ENCODE measurements at regions not wholly inside any gene's neighbourhood (a gene's known extent, or its start where the extent isn't known, plus 50 kb on each side); places are given as distances from the start of the nearest gene placed in this dataset.

DNA sequence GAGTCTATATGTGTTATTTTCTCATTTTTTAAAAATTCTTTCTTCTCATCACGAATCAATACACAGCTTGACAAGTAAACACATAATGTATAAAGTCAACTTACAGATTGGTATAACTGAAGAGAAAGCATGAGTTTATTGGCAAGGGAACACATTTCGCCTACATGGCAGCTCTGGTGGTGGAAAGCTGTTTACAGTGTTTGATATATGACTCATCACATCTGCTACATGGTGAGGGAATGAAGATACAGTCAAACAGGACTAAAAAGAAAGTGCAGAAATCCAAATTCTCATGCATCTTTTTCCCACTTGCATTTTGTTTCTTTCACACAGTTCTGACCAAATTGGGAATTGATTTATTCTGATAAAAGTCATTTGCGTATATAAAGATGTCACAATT, 122.2 kb upstream of the ADGRL4 start:
- Histone ChIP-seq H3K36me3 (ENCODE audit: control insufficient read depth, insufficient read depth, low read length) (no peaks in the 10 kb centered on the region), H3K4me3 (ENCODE audit: low read depth, low read length) (no peak overlapping the region), H3K4me1 (ENCODE audit: control insufficient read depth, insufficient read depth, low read length, poor library complexity, severe bottlenecking) (no peaks in the 10 kb centered on the region), H3K9me3 (ENCODE audit: control insufficient read depth in 2 of 2, low read length in 2 of 2) (peaks cover 0 to 9% of the 10 kb centered on the region in 2 experiments), H3K27me3 (ENCODE audit: control insufficient read depth, insufficient read depth, low read length) (no peaks in the 10 kb centered on the region), H3K27ac (ENCODE audit: insufficient read depth, low read length, poor library complexity, severe bottlenecking) (no peak overlapping the region)
- no peak overlapping the region for H3K27ac Mint-ChIP-seq
- DNase-seq, result no peak
- H3K36me3 Mint-ChIP-seq, result no peaks in the 10 kb centered on the region
- no peak overlapping the region for H3K4me3 Mint-ChIP-seq
- no peak for ATAC-seq (ENCODE audit: low read depth in 2 of 2)
- H3K4me1 Mint-ChIP-seq, result no peaks in the 10 kb centered on the region
- peaks cover 0 to 11% (median 3%) of the 10 kb centered on the region in 7 donors for H3K9me3 Mint-ChIP-seq
- no peaks in the 10 kb centered on the region for H3K27me3 Mint-ChIP-seq

DNA sequence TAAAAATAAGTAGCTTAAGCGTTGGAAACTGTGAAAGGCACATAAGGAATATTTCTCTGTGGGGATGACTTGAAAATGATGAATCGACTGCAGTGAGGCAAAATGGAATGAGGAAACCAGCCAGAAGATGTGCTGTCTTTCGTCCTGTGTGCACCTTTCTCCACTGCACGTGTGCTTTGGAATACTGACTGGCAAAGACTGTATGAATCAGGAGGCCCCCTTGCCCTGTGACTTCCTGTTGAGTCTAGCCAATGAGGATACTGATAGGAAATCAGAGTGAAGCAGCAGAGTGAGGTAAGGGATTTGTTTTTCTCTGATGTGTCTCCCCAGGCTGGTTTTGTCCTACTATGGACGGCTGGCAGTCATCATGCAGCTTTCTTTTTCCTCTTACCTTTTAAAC, 118.2 kb upstream of the ADGRL4 start:
- no peaks in the 10 kb centered on the region for H3K27me3 ChIP-seq (ENCODE audit: control insufficient read depth, insufficient read depth, low read length)
- H3K36me3 ChIP-seq (ENCODE audit: control insufficient read depth, insufficient read depth, low read length), result no peaks in the 10 kb centered on the region
- Mint-ChIP-seq H3K27ac (no peak overlapping the region), H3K27me3 (no peaks in the 10 kb centered on the region), H3K36me3 (no peaks in the 10 kb centered on the region), H3K9me3 (peaks cover 0 to 12% (median 5%) of the 10 kb centered on the region in 7 donors), H3K4me1 (no peaks in the 10 kb centered on the region), H3K4me3 (no peak overlapping the region)
- no peak for DNase-seq
- H3K9me3 ChIP-seq (ENCODE audit: control insufficient read depth in 2 of 2, low read length in 2 of 2), result peaks cover 0 to 3% of the 10 kb centered on the region in 2 experiments
- no peak overlapping the region for H3K4me3 ChIP-seq (ENCODE audit: low read depth, low read length)
- ATAC-seq (ENCODE audit: low read depth in 2 of 2), result no peak
- H3K27ac ChIP-seq (ENCODE audit: insufficient read depth, low read length, poor library complexity, severe bottlenecking), result no peak overlapping the region
- H3K4me1 ChIP-seq (ENCODE audit: control insufficient read depth, insufficient read depth, low read length, poor library complexity, severe bottlenecking), result no peaks in the 10 kb centered on the region

DNA sequence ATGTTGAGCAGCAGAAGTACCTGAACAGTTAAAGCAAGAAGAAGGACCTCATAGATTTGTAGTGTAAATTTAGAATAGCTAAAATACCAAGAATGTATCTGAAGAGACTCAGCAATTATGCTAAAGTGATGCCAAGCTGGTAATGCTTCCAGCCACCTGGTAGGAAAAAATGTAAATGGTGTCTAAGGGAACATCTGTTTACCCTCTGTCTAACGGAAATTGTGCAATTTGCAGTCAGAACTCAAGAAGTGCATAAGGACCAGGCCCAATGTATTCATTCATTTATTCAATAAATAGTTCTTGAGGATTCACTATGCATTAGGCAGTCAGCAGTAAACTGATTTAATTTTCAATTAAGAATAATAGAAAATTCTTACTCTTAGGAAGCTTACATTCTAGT, 116.0 kb upstream of the ADGRL4 start:
- no peaks in the 10 kb centered on the region for H3K36me3 Mint-ChIP-seq
- H3K4me1 ChIP-seq (ENCODE audit: control insufficient read depth, insufficient read depth, low read length, poor library complexity, severe bottlenecking), result no peaks in the 10 kb centered on the region
- DNase-seq (no peak), ATAC-seq (ENCODE audit: low read depth in 2 of 2) (no peak)
- no peak overlapping the region for H3K27ac ChIP-seq (ENCODE audit: insufficient read depth, low read length, poor library complexity, severe bottlenecking)
- no peak overlapping the region for H3K27ac Mint-ChIP-seq
- H3K36me3 ChIP-seq (ENCODE audit: control insufficient read depth, insufficient read depth, low read length), result no peaks in the 10 kb centered on the region
- H3K4me3 Mint-ChIP-seq, result no peak overlapping the region
- H3K27me3 ChIP-seq (ENCODE audit: control insufficient read depth, insufficient read depth, low read length), result no peaks in the 10 kb centered on the region
- H3K27me3 Mint-ChIP-seq, result no peaks in the 10 kb centered on the region
- no peak overlapping the region for H3K4me3 ChIP-seq (ENCODE audit: low read depth, low read length)
- H3K4me1 Mint-ChIP-seq, result no peaks in the 10 kb centered on the region
- peaks cover 0 to 3% of the 10 kb centered on the region in 2 experiments for H3K9me3 ChIP-seq (ENCODE audit: control insufficient read depth in 2 of 2, low read length in 2 of 2)
- H3K9me3 Mint-ChIP-seq, result peaks cover 0 to 12% (median 5%) of the 10 kb centered on the region in 7 donors

DNA sequence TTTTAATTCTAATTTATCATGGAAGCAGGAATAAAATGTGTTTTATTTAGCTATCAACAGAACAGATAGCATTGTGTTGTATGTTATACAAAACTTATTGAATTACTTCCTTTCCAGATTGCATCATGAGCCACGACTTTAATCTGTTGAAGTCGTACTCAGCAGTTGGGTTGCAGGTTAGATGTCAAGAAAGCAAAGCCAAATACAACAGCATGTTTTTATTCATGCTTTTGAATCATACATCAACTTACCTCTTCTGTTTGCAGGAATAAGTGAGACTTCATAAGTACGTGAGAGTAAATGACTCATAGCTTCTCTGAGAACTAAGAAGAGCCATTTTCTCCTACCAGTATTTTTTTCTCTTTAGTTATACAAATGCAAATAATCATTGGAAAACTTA, 110.8 kb upstream of the ADGRL4 start:
- no peaks in the 10 kb centered on the region for H3K27me3 ChIP-seq (ENCODE audit: control insufficient read depth, insufficient read depth, low read length)
- Mint-ChIP-seq H3K36me3 (no peaks in the 10 kb centered on the region), H3K4me1 (no peaks in the 10 kb centered on the region), H3K4me3 (no peak overlapping the region), H3K27ac (no peak overlapping the region), H3K9me3 (peaks cover 1 to 14% (median 6%) of the 10 kb centered on the region in 7 donors), H3K27me3 (no peaks in the 10 kb centered on the region)
- no peak overlapping the region for H3K27ac ChIP-seq (ENCODE audit: insufficient read depth, low read length, poor library complexity, severe bottlenecking)
- ATAC-seq (ENCODE audit: low read depth in 2 of 2) (no peak), DNase-seq (no peak)
- H3K4me1 ChIP-seq (ENCODE audit: control insufficient read depth, insufficient read depth, low read length, poor library complexity, severe bottlenecking), result no peaks in the 10 kb centered on the region
- H3K36me3 ChIP-seq (ENCODE audit: control insufficient read depth, insufficient read depth, low read length), result no peaks in the 10 kb centered on the region
- no peaks in the 10 kb centered on the region for H3K9me3 ChIP-seq (ENCODE audit: control insufficient read depth in 2 of 2, low read length in 2 of 2)
- H3K4me3 ChIP-seq (ENCODE audit: low read depth, low read length), result no peak overlapping the region

DNA sequence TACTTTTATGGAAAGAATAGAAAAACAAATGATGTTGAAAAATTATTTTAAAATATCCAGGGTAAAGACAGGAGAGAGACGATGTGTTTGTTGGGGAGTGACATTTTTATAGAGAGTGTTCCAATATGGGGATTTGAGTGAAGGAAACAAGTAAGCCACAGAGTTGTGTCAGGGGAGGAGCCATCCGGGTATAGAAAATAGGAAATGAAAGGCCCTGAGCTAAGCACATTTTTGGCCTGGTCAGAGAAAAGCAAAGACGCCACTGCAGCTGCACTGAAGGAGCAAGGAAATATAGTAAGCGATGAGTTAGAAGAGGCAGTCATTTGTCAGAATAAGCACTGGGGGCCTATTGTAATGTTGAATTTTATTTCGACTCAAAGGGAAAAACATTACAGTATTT, 107.3 kb upstream of the ADGRL4 start:
- H3K4me3 ChIP-seq (ENCODE audit: low read depth, low read length), result no peak overlapping the region
- Mint-ChIP-seq H3K9me3 (peaks cover under 1 to 12% (median 4%) of the 10 kb centered on the region in 7 donors), H3K27me3 (no peaks in the 10 kb centered on the region), H3K4me3 (no peak overlapping the region), H3K4me1 (no peaks in the 10 kb centered on the region), H3K27ac (no peak overlapping the region), H3K36me3 (no peaks in the 10 kb centered on the region)
- no peak for ATAC-seq (ENCODE audit: low read depth in 2 of 2)
- H3K36me3 ChIP-seq (ENCODE audit: control insufficient read depth, insufficient read depth, low read length), result no peaks in the 10 kb centered on the region
- no peak overlapping the region for H3K27ac ChIP-seq (ENCODE audit: insufficient read depth, low read length, poor library complexity, severe bottlenecking)
- no peaks in the 10 kb centered on the region for H3K4me1 ChIP-seq (ENCODE audit: control insufficient read depth, insufficient read depth, low read length, poor library complexity, severe bottlenecking)
- H3K9me3 ChIP-seq (ENCODE audit: control insufficient read depth in 2 of 2, low read length in 2 of 2), result no peaks in the 10 kb centered on the region
- DNase-seq, result no peak
- no peaks in the 10 kb centered on the region for H3K27me3 ChIP-seq (ENCODE audit: control insufficient read depth, insufficient read depth, low read length)

DNA sequence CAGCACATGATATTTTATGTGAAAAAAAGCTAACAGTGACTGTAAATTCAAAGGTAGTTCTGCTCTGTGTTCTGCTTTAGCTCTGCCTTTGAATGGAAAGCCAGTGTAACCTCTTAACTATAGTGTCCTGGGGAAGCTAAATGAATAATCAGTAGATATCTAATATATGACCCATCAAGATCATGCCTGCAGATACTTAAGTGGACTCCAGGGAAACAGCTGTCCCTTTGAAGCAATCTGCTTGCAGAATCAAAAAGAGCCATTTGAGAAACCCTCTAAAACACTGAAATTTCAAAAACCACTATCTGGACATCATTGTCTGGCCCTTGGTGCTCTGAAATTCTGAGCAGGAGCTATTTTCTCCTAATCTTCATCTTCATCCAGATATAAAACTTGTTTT, 104.2 kb upstream of the ADGRL4 start:
- H3K27me3 ChIP-seq (ENCODE audit: control insufficient read depth, insufficient read depth, low read length), result no peaks in the 10 kb centered on the region
- no peaks in the 10 kb centered on the region for H3K27me3 Mint-ChIP-seq
- no peaks in the 10 kb centered on the region for H3K36me3 Mint-ChIP-seq

DNA sequence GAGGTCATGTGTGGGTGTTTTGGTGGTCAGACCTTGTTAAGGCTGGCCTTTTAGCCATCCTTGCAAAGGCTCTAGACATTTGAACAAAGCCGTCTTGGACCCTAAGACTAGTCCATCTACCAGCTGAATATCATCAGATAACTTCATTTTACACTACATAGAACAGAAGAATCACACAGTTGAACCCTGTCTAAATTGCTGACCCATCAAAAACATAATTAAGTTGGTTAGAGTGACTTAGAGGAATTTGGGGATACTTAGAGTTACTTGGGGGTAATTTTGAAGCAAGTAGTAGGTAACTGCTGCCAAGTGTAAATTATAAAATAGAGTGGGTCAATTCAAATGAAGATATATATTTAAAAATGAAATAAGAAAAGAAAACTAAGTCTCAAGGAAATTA, 102.9 kb upstream of the ADGRL4 start:
- Mint-ChIP-seq H3K27ac (no peak overlapping the region), H3K9me3 (peaks cover 0 to 25% (median 10%) of the 10 kb centered on the region in 7 donors), H3K4me1 (no peaks in the 10 kb centered on the region), H3K27me3 (no peaks in the 10 kb centered on the region), H3K4me3 (no peak overlapping the region), H3K36me3 (no peaks in the 10 kb centered on the region)
- Histone ChIP-seq H3K36me3 (ENCODE audit: control insufficient read depth, insufficient read depth, low read length) (no peaks in the 10 kb centered on the region), H3K4me1 (ENCODE audit: control insufficient read depth, insufficient read depth, low read length, poor library complexity, severe bottlenecking) (no peaks in the 10 kb centered on the region), H3K9me3 (ENCODE audit: control insufficient read depth in 2 of 2, low read length in 2 of 2) (no peaks in the 10 kb centered on the region), H3K27me3 (ENCODE audit: control insufficient read depth, insufficient read depth, low read length) (no peaks in the 10 kb centered on the region), H3K27ac (ENCODE audit: insufficient read depth, low read length, poor library complexity, severe bottlenecking) (no peak overlapping the region), H3K4me3 (ENCODE audit: low read depth, low read length) (no peak overlapping the region)
- no peak for DNase-seq
- ATAC-seq (ENCODE audit: low read depth in 2 of 2), result no peak

More for the DNA sequence above, 104.2 kb upstream of the ADGRL4 start:
- Mint-ChIP-seq H3K27ac (no peak overlapping the region), H3K9me3 (peaks cover 0 to 15% (median 10%) of the 10 kb centered on the region in 7 donors), H3K4me1 (no peaks in the 10 kb centered on the region), H3K4me3 (no peak overlapping the region)
- no peak overlapping the region for H3K4me3 ChIP-seq (ENCODE audit: low read depth, low read length)
- H3K27ac ChIP-seq (ENCODE audit: insufficient read depth, low read length, poor library complexity, severe bottlenecking), result no peak overlapping the region
- DNase-seq, result no peak
- no peaks in the 10 kb centered on the region for H3K4me1 ChIP-seq (ENCODE audit: control insufficient read depth, insufficient read depth, low read length, poor library complexity, severe bottlenecking)
- no peaks in the 10 kb centered on the region for H3K9me3 ChIP-seq (ENCODE audit: control insufficient read depth in 2 of 2, low read length in 2 of 2)
- H3K36me3 ChIP-seq (ENCODE audit: control insufficient read depth, insufficient read depth, low read length), result no peaks in the 10 kb centered on the region
- ATAC-seq (ENCODE audit: low read depth in 2 of 2), result no peak

DNA sequence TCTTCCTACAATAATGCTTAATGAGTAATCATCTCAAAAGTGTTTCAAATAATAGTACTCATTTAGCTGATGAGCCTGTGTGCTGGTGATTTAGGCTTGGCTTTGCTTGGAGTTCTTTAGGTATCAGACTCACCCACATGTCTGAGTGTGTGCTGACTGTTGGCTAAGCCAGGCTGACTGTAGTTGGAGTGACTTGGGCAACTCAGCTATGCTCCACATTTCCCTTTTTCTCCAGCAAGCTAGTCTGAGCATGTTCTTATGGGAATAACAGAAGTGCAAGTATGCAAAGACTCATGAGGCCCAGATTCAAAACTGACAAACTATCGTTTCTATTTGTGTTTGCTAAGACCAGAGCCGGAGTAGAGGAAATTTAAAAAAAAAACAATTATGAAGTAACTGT, 99.0 kb upstream of the ADGRL4 start:
- Histone ChIP-seq H3K36me3 (ENCODE audit: control insufficient read depth, insufficient read depth, low read length) (no peaks in the 10 kb centered on the region), H3K27me3 (ENCODE audit: control insufficient read depth, insufficient read depth, low read length) (no peaks in the 10 kb centered on the region), H3K27ac (ENCODE audit: insufficient read depth, low read length, poor library complexity, severe bottlenecking) (no peak overlapping the region), H3K4me3 (ENCODE audit: low read depth, low read length) (no peak overlapping the region), H3K4me1 (ENCODE audit: control insufficient read depth, insufficient read depth, low read length, poor library complexity, severe bottlenecking) (no peaks in the 10 kb centered on the region), H3K9me3 (ENCODE audit: control insufficient read depth in 2 of 2, low read length in 2 of 2) (no peaks in the 10 kb centered on the region)
- no peak for ATAC-seq (ENCODE audit: low read depth in 2 of 2)
- Mint-ChIP-seq H3K36me3 (no peaks in the 10 kb centered on the region), H3K27me3 (no peaks in the 10 kb centered on the region), H3K4me3 (no peak overlapping the region), H3K4me1 (no peaks in the 10 kb centered on the region), H3K27ac (no peak overlapping the region), H3K9me3 (peaks cover 0 to 25% (median 6%) of the 10 kb centered on the region in 7 donors)
- no peak for DNase-seq
